ENCODE measurements at regions not wholly inside any gene's neighbourhood (a gene's known extent, or its start where the extent isn't known, plus 50 kb on each side); places are given as distances from the start of the nearest gene placed in this dataset.

GRCh38 chr3:177726807-177727206 lies 529.5 kb upstream of the TBL1XR1 start:
- POLR2A ChIA-PET, result no interaction called here
- H3K9me1 ChIP-seq (replicated peaks; ENCODE audit: control insufficient read depth, extremely low read depth, insufficient read depth, low read length), result no peaks in the 10 kb centered on the region
- no peak overlapping the region for H3K9ac ChIP-seq (replicated peaks; ENCODE audit: extremely low read depth, insufficient read depth, low read length)
- DNase-seq (ENCODE audit: low read depth, low spot score) (no peak), FAIRE-seq (no peak)
- BruUV-seq (replicated peaks), result no TSS peak
- H3K27ac ChIP-seq (ENCODE audit: insufficient read depth, low read depth, low read length), result no peak overlapping the region
- intact Hi-C loops (cut with micrococcal nuclease) (no loop called here), dilution Hi-C loops (cut with MboI; ENCODE audit: extremely low pct_ligation_motif_present, low sequenced_read_pairs) (no loop called here)
- no peaks in the 10 kb centered on the region for H4K20me1 ChIP-seq (replicated peaks; ENCODE audit: control insufficient read depth, extremely low read depth, insufficient read depth, low read length)
- H3K27me3 ChIP-seq (ENCODE audit: control insufficient read depth in 2 of 2, insufficient read depth in 2 of 2, low read length in 2 of 2), result no peaks in the 10 kb centered on the region
- H3K4me3 ChIP-seq (replicated peaks in 1 of 3; ENCODE audit: insufficient read depth in 1 of 3, low read depth in 1 of 3, low read length in 3 of 3), result no peak overlapping the region
- no peak overlapping the region for H2AFZ ChIP-seq (ENCODE audit: low read depth, low read length)
- H3K79me2 ChIP-seq (ENCODE audit: control insufficient read depth, insufficient read depth, low read length), result no peaks in the 10 kb centered on the region
- TF ChIP-seq MYC (IDR thresholded peaks at IDR 0.05; ENCODE audit: low read depth, low read length) (no peak), POLR2AphosphoS5 (IDR thresholded peaks at IDR 0.05; ENCODE audit: insufficient read depth, low read depth, low read length) (no peak), CTCF (IDR thresholded peaks at IDR 0.05; ENCODE audit: extremely low read depth in 1 of 2, insufficient read depth in 1 of 2, low read depth in 1 of 2, low read length in 2 of 2) (no peak), EZH2 (IDR thresholded peaks at IDR 0.05; ENCODE audit: borderline replicate concordance, low read depth, low read length, severe bottlenecking) (no peak), JUN (IDR thresholded peaks at IDR 0.05; ENCODE audit: borderline replicate concordance, insufficient read depth, insufficient read length, low read depth) (no peak), FOS (IDR thresholded peaks at IDR 0.05; ENCODE audit: borderline replicate concordance, insufficient read depth, low read length) (no peak), GATA2 (IDR thresholded peaks at IDR 0.05; ENCODE audit: insufficient read depth, insufficient read length, low read depth, low read length) (no peak), POLR2A (IDR thresholded peaks at IDR 0.05; ENCODE audit: low read depth, low read length) (no peak), MAX (IDR thresholded peaks at IDR 0.05; ENCODE audit: insufficient read depth, insufficient read length) (no peak)
- CTCF ChIA-PET, result no interaction called here
- H3K36me3 ChIP-seq (ENCODE audit: control insufficient read depth in 2 of 2, extremely low read depth in 1 of 2, insufficient read depth in 2 of 2, low read length in 2 of 2), result no peaks in the 10 kb centered on the region
- H3K4me1 ChIP-seq (ENCODE audit: control insufficient read depth, extremely low read depth, insufficient read depth, low read length), result peaks cover 10% of the 10 kb centered on the region
- H3K9me3 ChIP-seq (replicated peaks; ENCODE audit: control insufficient read depth, insufficient read depth, low read length), result no peaks in the 10 kb centered on the region
- H3K4me2 ChIP-seq (ENCODE audit: insufficient read depth, low read length), result no peak overlapping the region
